HCT116 (cell line): ENCODE measurements at regions not wholly inside any gene's neighbourhood (a gene's known extent, or its start where the extent isn't known, plus 50 kb on each side); places are given as distances from the start of the nearest gene placed in this dataset.

ENCODE experiments used
- CBX3 ChIP-seq: IDR thresholded peaks from 2 replicates; pipeline ENCODE4 v1.6.1; 2012; ENCODE audit warnings: low read depth
- CEBPB ChIP-seq: IDR thresholded peaks from 2 replicates; pipeline ENCODE4 v1.6.1; 2012; ENCODE audit warnings: low read depth
- EZH2phosphoT487 ChIP-seq: fragments of 200-600 bp; IDR thresholded peaks from 2 replicates; pipeline ENCODE4 v1.6.1; 2018; ENCODE audit warnings: antibody characterized with exemption, borderline replicate concordance
- JUND ChIP-seq: IDR thresholded peaks from 2 replicates; pipeline ENCODE4 v1.6.1; 2012
- RAD21 ChIP-seq: IDR thresholded peaks from 2 replicates; pipeline ENCODE4 v1.6.1; 2012; ENCODE audit warnings: low read depth, mild to moderate bottlenecking
- SIN3A ChIP-seq: IDR thresholded peaks from 2 replicates; pipeline ENCODE4 v1.6.1; 2012; ENCODE audit warnings: low read depth
- SP1 ChIP-seq: IDR thresholded peaks from 2 replicates; pipeline ENCODE4 v1.6.1; 2012; ENCODE audit warnings: low read depth
- TCF7L2 ChIP-seq: IDR thresholded peaks from 2 replicates; pipeline ENCODE4 v1.7.0; 2011; ENCODE audit warnings: borderline replicate concordance, inconsistent platforms; ENCODE audit not compliant: insufficient read depth, insufficient read length; ENCODE audit errors: extremely low read depth
- ZFX ChIP-seq: fragments of 450-650 bp; IDR thresholded peaks from 2 replicates; pipeline ENCODE4 v1.6.1; 2017
- TF ChIP-seq, protein P1 (sequence below), 3 experiments: fragments of 200-600 bp in 1 of 3; sonication (generic) in 1 of 3; IDR thresholded peaks in 2 of 3; conservative IDR thresholded peaks in 1 of 3; 2 replicates each; pipeline ENCODE4 v1.5.1; 2012 to 2017; ENCODE audit warnings: low read depth in 2 of 3, low read length in 2 of 3, antibody characterized with exemption in 1 of 3, borderline replicate concordance in 1 of 3, control low read depth in 1 of 3, mild to moderate bottlenecking in 1 of 3, mixed read lengths in 1 of 3, mixed run types in 1 of 3, moderate library complexity in 1 of 3; ENCODE audit not compliant: insufficient read depth in 1 of 3
- TF ChIP-seq, protein P2 (sequence below): IDR thresholded peaks from 2 replicates; pipeline ENCODE4 v1.6.1; 2012
- TF ChIP-seq, protein P3 (sequence below): IDR thresholded peaks from 2 replicates; pipeline ENCODE4 v1.6.1; 2011; ENCODE audit warnings: mild to moderate bottlenecking, low read length, moderate library complexity; ENCODE audit not compliant: insufficient replicate concordance; ENCODE audit errors: extremely low read depth

DNA sequence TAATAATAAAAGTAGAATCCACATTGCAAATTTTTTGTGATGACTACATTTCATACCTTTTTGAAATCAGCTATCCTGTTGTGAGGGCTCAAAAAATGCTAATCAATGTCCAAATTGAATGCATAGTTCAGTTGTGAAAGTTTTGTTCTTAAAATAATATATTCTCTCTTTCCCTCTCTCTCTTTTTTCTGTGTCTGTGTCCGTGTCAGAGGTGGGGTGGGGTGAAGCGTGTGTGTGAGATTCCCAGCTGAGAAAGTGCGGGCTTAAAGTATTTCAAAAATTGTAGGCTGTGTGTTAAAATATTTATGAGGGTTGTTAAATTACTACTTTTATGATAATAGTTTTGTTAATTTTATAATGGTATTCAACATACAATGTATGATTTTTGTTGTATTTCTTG is 388.0 kb upstream of the LRRTM4 start (continued):
- TF ChIP-seq, protein P1, sequence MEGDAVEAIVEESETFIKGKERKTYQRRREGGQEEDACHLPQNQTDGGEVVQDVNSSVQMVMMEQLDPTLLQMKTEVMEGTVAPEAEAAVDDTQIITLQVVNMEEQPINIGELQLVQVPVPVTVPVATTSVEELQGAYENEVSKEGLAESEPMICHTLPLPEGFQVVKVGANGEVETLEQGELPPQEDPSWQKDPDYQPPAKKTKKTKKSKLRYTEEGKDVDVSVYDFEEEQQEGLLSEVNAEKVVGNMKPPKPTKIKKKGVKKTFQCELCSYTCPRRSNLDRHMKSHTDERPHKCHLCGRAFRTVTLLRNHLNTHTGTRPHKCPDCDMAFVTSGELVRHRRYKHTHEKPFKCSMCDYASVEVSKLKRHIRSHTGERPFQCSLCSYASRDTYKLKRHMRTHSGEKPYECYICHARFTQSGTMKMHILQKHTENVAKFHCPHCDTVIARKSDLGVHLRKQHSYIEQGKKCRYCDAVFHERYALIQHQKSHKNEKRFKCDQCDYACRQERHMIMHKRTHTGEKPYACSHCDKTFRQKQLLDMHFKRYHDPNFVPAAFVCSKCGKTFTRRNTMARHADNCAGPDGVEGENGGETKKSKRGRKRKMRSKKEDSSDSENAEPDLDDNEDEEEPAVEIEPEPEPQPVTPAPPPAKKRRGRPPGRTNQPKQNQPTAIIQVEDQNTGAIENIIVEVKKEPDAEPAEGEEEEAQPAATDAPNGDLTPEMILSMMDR (IDR thresholded peaks at IDR 0.05 in 2 of 3, conservative IDR thresholded peaks at IDR 0.05 in 1 of 3; ENCODE audit: borderline replicate concordance in 1 of 3, insufficient read depth in 1 of 3, low read depth in 2 of 3, low read length in 2 of 3): no peak
- TF ChIP-seq CBX3 (no peak), SP1 (no peak), TCF7L2 (no peak), CEBPB (no peak), JUND (no peak), ZFX (no peak), RAD21 (no peak), EZH2phosphoT487 (no peak), SIN3A (no peak)
- TF ChIP-seq, protein P2, sequence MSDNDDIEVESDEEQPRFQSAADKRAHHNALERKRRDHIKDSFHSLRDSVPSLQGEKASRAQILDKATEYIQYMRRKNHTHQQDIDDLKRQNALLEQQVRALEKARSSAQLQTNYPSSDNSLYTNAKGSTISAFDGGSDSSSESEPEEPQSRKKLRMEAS: no peak
- TF ChIP-seq, protein P3, sequence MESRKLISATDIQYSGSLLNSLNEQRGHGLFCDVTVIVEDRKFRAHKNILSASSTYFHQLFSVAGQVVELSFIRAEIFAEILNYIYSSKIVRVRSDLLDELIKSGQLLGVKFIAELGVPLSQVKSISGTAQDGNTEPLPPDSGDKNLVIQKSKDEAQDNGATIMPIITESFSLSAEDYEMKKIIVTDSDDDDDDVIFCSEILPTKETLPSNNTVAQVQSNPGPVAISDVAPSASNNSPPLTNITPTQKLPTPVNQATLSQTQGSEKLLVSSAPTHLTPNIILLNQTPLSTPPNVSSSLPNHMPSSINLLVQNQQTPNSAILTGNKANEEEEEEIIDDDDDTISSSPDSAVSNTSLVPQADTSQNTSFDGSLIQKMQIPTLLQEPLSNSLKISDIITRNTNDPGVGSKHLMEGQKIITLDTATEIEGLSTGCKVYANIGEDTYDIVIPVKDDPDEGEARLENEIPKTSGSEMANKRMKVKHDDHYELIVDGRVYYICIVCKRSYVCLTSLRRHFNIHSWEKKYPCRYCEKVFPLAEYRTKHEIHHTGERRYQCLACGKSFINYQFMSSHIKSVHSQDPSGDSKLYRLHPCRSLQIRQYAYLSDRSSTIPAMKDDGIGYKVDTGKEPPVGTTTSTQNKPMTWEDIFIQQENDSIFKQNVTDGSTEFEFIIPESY: no peak
